Bronchial epithelial cell (primary cell): ENCODE measurements at regions not wholly inside any gene's neighbourhood (a gene's known extent, or its start where the extent isn't known, plus 50 kb on each side); places are given as distances from the start of the nearest gene placed in this dataset.
A peak's percentile ranks its signal among the peaks of the same experiment; 100 is the strongest.

ENCODE experiments used
- DNase-seq: peaks from one replicate; pipeline ENCODE4 v3.0.0-alpha.2; 2010; ENCODE audit warnings: low read depth
- FAIRE-seq: peaks from 2 replicates; lab custom pipeline; 2011; peaks lifted over from hg19 to GRCh38; lab: Jason Lieb, UNC
- H3K27me3 ChIP-seq: 2 replicates; pipeline ENCODE4 v1.5.1; 2011; ENCODE audit warnings: low read length; ENCODE audit not compliant: control insufficient read depth, insufficient read depth
- H3K36me3 ChIP-seq: 2 replicates; pipeline ENCODE4 v1.5.1; 2011; ENCODE audit warnings: low read length; ENCODE audit not compliant: control insufficient read depth, insufficient read depth
- H3K4me3 ChIP-seq: 2 replicates; pipeline ENCODE4 v1.5.1; 2011; ENCODE audit warnings: mild to moderate bottlenecking, low read depth, low read length, control low read depth
- CTCF ChIP-seq: IDR thresholded peaks from 2 replicates; pipeline ENCODE4 v1.5.1; 2011; ENCODE audit warnings: mild to moderate bottlenecking, moderate library complexity, low read length, control low read depth, inconsistent platforms; ENCODE audit not compliant: insufficient read depth, severe bottlenecking

- no peak for FAIRE-seq
These were observed 113.7 kb upstream of the COPS8 start for GRCh38 chr2:236971919-236972381.

GRCh38 chr2:236972491-236973342, 113.0 kb upstream of the COPS8 start:
- peak; percentile 88 for FAIRE-seq
- DNase-seq: peak; percentile 98
- H3K36me3 ChIP-seq: no peaks in the 10 kb centered on the region
- H3K4me3 ChIP-seq: no peak overlapping the region
- no peaks in the 10 kb centered on the region for H3K27me3 ChIP-seq
- TF ChIP-seq CTCF: no peak

More at GRCh38 chr2:236971919-236972381, 113.7 kb upstream of the COPS8 start:
- no peak for TF ChIP-seq CTCF
- H3K27me3 ChIP-seq: no peaks in the 10 kb centered on the region
- no peak for DNase-seq
- H3K4me3 ChIP-seq: no peak overlapping the region
- no peaks in the 10 kb centered on the region for H3K36me3 ChIP-seq

GRCh38 chr2:236973343-236973980, 112.2 kb upstream of the COPS8 start:
- FAIRE-seq (no peak), DNase-seq (no peak)
- no peaks in the 10 kb centered on the region for H3K27me3 ChIP-seq
- H3K4me3 ChIP-seq: no peak overlapping the region
- H3K36me3 ChIP-seq: no peaks in the 10 kb centered on the region
- no peak for TF ChIP-seq CTCF

GRCh38 chr2:236974148-236974547, 111.5 kb upstream of the COPS8 start:
- DNase-seq: no peak
- FAIRE-seq: no peak
- Histone ChIP-seq H3K4me3 (no peak overlapping the region), H3K36me3 (no peaks in the 10 kb centered on the region), H3K27me3 (no peaks in the 10 kb centered on the region)
- no peak for TF ChIP-seq CTCF

GRCh38 chr2:236974752-236975151, 110.9 kb upstream of the COPS8 start:
- FAIRE-seq (no peak), DNase-seq (no peak)
- no peaks in the 10 kb centered on the region for H3K36me3 ChIP-seq
- H3K27me3 ChIP-seq: no peaks in the 10 kb centered on the region
- no peak overlapping the region for H3K4me3 ChIP-seq
- TF ChIP-seq CTCF: no peak
